ENCODE measurements at regions not wholly inside any gene's neighbourhood (a gene's known extent, or its start where the extent isn't known, plus 50 kb on each side); places are given as distances from the start of the nearest gene placed in this dataset.
A peak's percentile ranks its signal among the peaks of the same experiment; 100 is the strongest.

- peak; percentile 45 for DNase-seq (ENCODE audit: low read depth)
These were observed 451.0 kb upstream of the SETBP1 start for GRCh38 chr18:44229693-44230108.

GRCh38 chr18:44231936-44232335 is 448.8 kb upstream of the SETBP1 start:
- no peak for DNase-seq (ENCODE audit: low read depth)

- no peak for DNase-seq (ENCODE audit: low read depth)
These were observed 448.2 kb upstream of the SETBP1 start for GRCh38 chr18:44232500-44232899.

- peak; percentile 40 for DNase-seq (ENCODE audit: low read depth)
These were observed 442.2 kb upstream of the SETBP1 start for GRCh38 chr18:44238454-44238853.

- DNase-seq (ENCODE audit: low read depth) = peak; percentile 2
These were observed 441.8 kb upstream of the SETBP1 start for GRCh38 chr18:44238911-44239310.

GRCh38 chr18:44241020-44241419 is 439.7 kb upstream of the SETBP1 start:
- no peak for DNase-seq (ENCODE audit: low read depth)

GRCh38 chr18:44245019-44245418 is 435.7 kb upstream of the SETBP1 start:
- no peak for DNase-seq (ENCODE audit: low read depth)

- DNase-seq (ENCODE audit: low read depth) = peak; percentile 22
These were observed 434.7 kb upstream of the SETBP1 start for GRCh38 chr18:44246001-44246400.

- DNase-seq (ENCODE audit: low read depth) = no peak
These were observed 422.6 kb upstream of the SETBP1 start for GRCh38 chr18:44258086-44258485.

GRCh38 chr18:44258576-44258975 is 422.1 kb upstream of the SETBP1 start:
- DNase-seq (ENCODE audit: low read depth) = no peak

GRCh38 chr18:44259610-44260009 is 421.1 kb upstream of the SETBP1 start:
- DNase-seq (ENCODE audit: low read depth) = no peak

- DNase-seq (ENCODE audit: low read depth) = no peak
These were observed 415.3 kb upstream of the SETBP1 start for GRCh38 chr18:44265437-44265836.

GRCh38 chr18:44273298-44273697 is 407.4 kb upstream of the SETBP1 start:
- no peak for DNase-seq (ENCODE audit: low read depth)

GRCh38 chr18:44280479-44280878 is 400.2 kb upstream of the SETBP1 start:
- DNase-seq (ENCODE audit: low read depth) = no peak

GRCh38 chr18:44286049-44286448 is 394.6 kb upstream of the SETBP1 start:
- DNase-seq (ENCODE audit: low read depth) = no peak

GRCh38 chr18:44290366-44290977 is 390.2 kb upstream of the SETBP1 start:
- peak; percentile 8 for DNase-seq (ENCODE audit: low read depth)

- DNase-seq (ENCODE audit: low read depth) = no peak
These were observed 382.1 kb upstream of the SETBP1 start for GRCh38 chr18:44298566-44298965.

GRCh38 chr18:44309185-44309584 is 371.5 kb upstream of the SETBP1 start:
- peak; percentile 76 for DNase-seq (ENCODE audit: low read depth)

- no peak for DNase-seq (ENCODE audit: low read depth)
These were observed 359.8 kb upstream of the SETBP1 start for GRCh38 chr18:44320619-44321460.

GRCh38 chr18:44321868-44322590 is 358.7 kb upstream of the SETBP1 start:
- no peak for DNase-seq (ENCODE audit: low read depth)

- DNase-seq (ENCODE audit: low read depth) = no peak
These were observed 357.6 kb upstream of the SETBP1 start for GRCh38 chr18:44323125-44323524.

GRCh38 chr18:44324361-44324760 is 356.3 kb upstream of the SETBP1 start:
- DNase-seq (ENCODE audit: low read depth) = no peak
